ENCODE measurements at regions not wholly inside any gene's neighbourhood (a gene's known extent, or its start where the extent isn't known, plus 50 kb on each side); places are given as distances from the start of the nearest gene placed in this dataset.
"Not testable (repeated sequence)": the region's sequence is repeated elsewhere in the genome, so short reads cannot be mapped to it uniquely, and the experiment has no call there.

GRCh38 chr12:126042286-126042685 lies 977.1 kb downstream of the AACS start:
- Histone ChIP-seq H4K20me1 (replicated peaks; ENCODE audit: control insufficient read depth, extremely low read depth, insufficient read depth, low read length) (no peaks in the 10 kb centered on the region), H3K36me3 (ENCODE audit: control insufficient read depth in 2 of 2, extremely low read depth in 1 of 2, insufficient read depth in 2 of 2, low read length in 2 of 2) (no peaks in the 10 kb centered on the region), H3K9me1 (replicated peaks; ENCODE audit: control insufficient read depth, extremely low read depth, insufficient read depth, low read length) (no peaks in the 10 kb centered on the region), H3K27me3 (ENCODE audit: control insufficient read depth in 2 of 2, insufficient read depth in 2 of 2, low read length in 2 of 2) (no peaks in the 10 kb centered on the region), H3K27ac (ENCODE audit: insufficient read depth, low read depth, low read length) (no peak overlapping the region), H3K4me2 (ENCODE audit: insufficient read depth, low read length) (no peak overlapping the region), H3K4me1 (ENCODE audit: control insufficient read depth, extremely low read depth, insufficient read depth, low read length) (no peaks in the 10 kb centered on the region), H3K4me3 (replicated peaks in 1 of 3; ENCODE audit: insufficient read depth in 1 of 3, low read depth in 1 of 3, low read length in 3 of 3) (no peak overlapping the region), H3K79me2 (ENCODE audit: control insufficient read depth, insufficient read depth, low read length) (no peaks in the 10 kb centered on the region), H3K9me3 (replicated peaks; ENCODE audit: control insufficient read depth, insufficient read depth, low read length) (peaks cover 5% of the 10 kb centered on the region), H2AFZ (ENCODE audit: low read depth, low read length) (no peak overlapping the region), H3K9ac (replicated peaks; ENCODE audit: extremely low read depth, insufficient read depth, low read length) (no peak overlapping the region)
- POLR2A ChIA-PET = no interaction called here
- no TSS peak for BruUV-seq (replicated peaks)
- DNase-seq (ENCODE audit: low read depth, low spot score) (no peak), FAIRE-seq (no peak)
- CTCF ChIA-PET = no interaction called here
- TF ChIP-seq MYC (IDR thresholded peaks at IDR 0.05; ENCODE audit: low read depth, low read length) = no peak
- intact Hi-C loops (cut with micrococcal nuclease) = no loop called here
- dilution Hi-C loops (cut with MboI; ENCODE audit: extremely low pct_ligation_motif_present, low sequenced_read_pairs) = no loop called here

- DNase-seq (ENCODE audit: low read depth, low spot score); CTCF ChIA-PET; dilution Hi-C loops (cut with MboI; ENCODE audit: extremely low pct_ligation_motif_present, low sequenced_read_pairs); H3K27me3 ChIP-seq (ENCODE audit: control insufficient read depth in 2 of 2, insufficient read depth in 2 of 2, low read length in 2 of 2); H3K4me2 ChIP-seq (ENCODE audit: insufficient read depth, low read length); POLR2A ChIA-PET; H2AFZ ChIP-seq (ENCODE audit: low read depth, low read length); H3K27ac ChIP-seq (ENCODE audit: insufficient read depth, low read depth, low read length); intact Hi-C loops (cut with micrococcal nuclease); H3K4me3 ChIP-seq (replicated peaks in 1 of 3; ENCODE audit: insufficient read depth in 1 of 3, low read depth in 1 of 3, low read length in 3 of 3); H3K36me3 ChIP-seq (ENCODE audit: control insufficient read depth in 2 of 2, extremely low read depth in 1 of 2, insufficient read depth in 2 of 2, low read length in 2 of 2); FAIRE-seq; H3K9ac ChIP-seq (replicated peaks; ENCODE audit: extremely low read depth, insufficient read depth, low read length); H3K79me2 ChIP-seq (ENCODE audit: control insufficient read depth, insufficient read depth, low read length); BruUV-seq (replicated peaks); H3K9me1 ChIP-seq (replicated peaks; ENCODE audit: control insufficient read depth, extremely low read depth, insufficient read depth, low read length); H3K9me3 ChIP-seq (replicated peaks; ENCODE audit: control insufficient read depth, insufficient read depth, low read length); H3K4me1 ChIP-seq (ENCODE audit: control insufficient read depth, extremely low read depth, insufficient read depth, low read length); H4K20me1 ChIP-seq (replicated peaks; ENCODE audit: control insufficient read depth, extremely low read depth, insufficient read depth, low read length): not testable (repeated sequence)
These were observed 984.3 kb downstream of the AACS start for GRCh38 chr12:126049501-126049900.

GRCh38 chr12:126051611-126052107 lies 986.4 kb downstream of the AACS start:
- Histone ChIP-seq H3K4me2 (ENCODE audit: insufficient read depth, low read length) (no peak overlapping the region), H3K36me3 (ENCODE audit: control insufficient read depth in 2 of 2, extremely low read depth in 1 of 2, insufficient read depth in 2 of 2, low read length in 2 of 2) (no peaks in the 10 kb centered on the region), H3K9me3 (replicated peaks; ENCODE audit: control insufficient read depth, insufficient read depth, low read length) (peaks cover 9% of the 10 kb centered on the region), H3K9ac (replicated peaks; ENCODE audit: extremely low read depth, insufficient read depth, low read length) (no peak overlapping the region), H3K4me3 (replicated peaks in 1 of 3; ENCODE audit: insufficient read depth in 1 of 3, low read depth in 1 of 3, low read length in 3 of 3) (no peak overlapping the region), H3K27ac (ENCODE audit: insufficient read depth, low read depth, low read length) (no peak overlapping the region), H3K79me2 (ENCODE audit: control insufficient read depth, insufficient read depth, low read length) (no peaks in the 10 kb centered on the region), H4K20me1 (replicated peaks; ENCODE audit: control insufficient read depth, extremely low read depth, insufficient read depth, low read length) (no peaks in the 10 kb centered on the region), H2AFZ (ENCODE audit: low read depth, low read length) (no peak overlapping the region), H3K9me1 (replicated peaks; ENCODE audit: control insufficient read depth, extremely low read depth, insufficient read depth, low read length) (no peaks in the 10 kb centered on the region), H3K4me1 (ENCODE audit: control insufficient read depth, extremely low read depth, insufficient read depth, low read length) (no peaks in the 10 kb centered on the region), H3K27me3 (ENCODE audit: control insufficient read depth in 2 of 2, insufficient read depth in 2 of 2, low read length in 2 of 2) (no peaks in the 10 kb centered on the region)
- no TSS peak for BruUV-seq (replicated peaks)
- intact Hi-C loops (cut with micrococcal nuclease) (no loop called here), dilution Hi-C loops (cut with MboI; ENCODE audit: extremely low pct_ligation_motif_present, low sequenced_read_pairs) (no loop called here)
- no peak for DNase-seq (ENCODE audit: low read depth, low spot score)
- ChIA-PET CTCF (no interaction called here), POLR2A (no interaction called here)
- TF ChIP-seq EZH2 (IDR thresholded peaks at IDR 0.05; ENCODE audit: borderline replicate concordance, low read depth, low read length, severe bottlenecking) (no peak), MYC (IDR thresholded peaks at IDR 0.05; ENCODE audit: low read depth, low read length) (no peak), FOS (IDR thresholded peaks at IDR 0.05; ENCODE audit: borderline replicate concordance, insufficient read depth, low read length) (no peak), MAX (IDR thresholded peaks at IDR 0.05; ENCODE audit: insufficient read depth, insufficient read length) (no peak), CTCF (IDR thresholded peaks at IDR 0.05; ENCODE audit: extremely low read depth in 1 of 2, insufficient read depth in 1 of 2, low read depth in 1 of 2, low read length in 2 of 2) (no peak), GATA2 (IDR thresholded peaks at IDR 0.05; ENCODE audit: insufficient read depth, insufficient read length, low read depth, low read length) (no peak), POLR2A (IDR thresholded peaks at IDR 0.05; ENCODE audit: low read depth, low read length) (no peak), POLR2AphosphoS5 (IDR thresholded peaks at IDR 0.05; ENCODE audit: insufficient read depth, low read depth, low read length) (no peak), JUN (IDR thresholded peaks at IDR 0.05; ENCODE audit: borderline replicate concordance, insufficient read depth, insufficient read length, low read depth) (no peak)
- no peak for FAIRE-seq

All from endothelial cell of umbilical vein (primary cell).